Endothelial cell of umbilical vein (primary cell): ENCODE measurements at regions not wholly inside any gene's neighbourhood (a gene's known extent, or its start where the extent isn't known, plus 50 kb on each side); places are given as distances from the start of the nearest gene placed in this dataset.

ENCODE experiments used
- BruUV-seq: library from RNA; stranded (reverse); fragments of 400-500 nt; replicated peaks from 2 replicates; lab custom pipeline; 2021; lab: Mats Ljungman, UMichigan
- CTCF ChIA-PET: fragments of 300-600, 350-600 bp; sonication (Branson Sonifier 250); formaldehyde crosslinking; loops from one replicate; lab custom pipeline; 2021; ENCODE audit warnings: antibody characterized with exemption, inconsistent platforms; lab: Charles Lee
- POLR2A ChIA-PET: fragments of 300-600, 350-600 bp; sonication (Branson Sonifier 250); formaldehyde crosslinking; loops from one replicate; lab custom pipeline; 2021; ENCODE audit warnings: antibody characterized with exemption, inconsistent platforms; lab: Charles Lee
- DNase-seq: peaks from one replicate; pipeline ENCODE4 v3.0.0-alpha.2; 2011; ENCODE audit warnings: low read depth, low spot score
- FAIRE-seq: peaks from 2 replicates; lab custom pipeline; 2011; peaks lifted over from hg19 to GRCh38; lab: Jason Lieb, UNC
- H2AFZ ChIP-seq: 2 replicates; pipeline ENCODE4 v1.6.0; 2012; ENCODE audit warnings: low read depth, low read length, control low read depth, inconsistent platforms
- H3K27ac ChIP-seq: 2 replicates; pipeline ENCODE4 v1.5.1; 2011; ENCODE audit warnings: low read depth, mild to moderate bottlenecking, control low read depth, low read length, moderate library complexity; ENCODE audit not compliant: insufficient read depth
- H3K27me3 ChIP-seq, 2 experiments: 2 replicates each; pipeline versions ENCODE4 v1.6.0 to v1.6.1; 2011; ENCODE audit warnings: low read length in 2 of 2, mixed read lengths in 1 of 2; ENCODE audit not compliant: control insufficient read depth in 2 of 2, insufficient read depth in 2 of 2
- H3K36me3 ChIP-seq, 2 experiments: 2 replicates in 1 of 2; 3 replicates in 1 of 2; pipeline ENCODE4 v1.5.1; 2011; ENCODE audit warnings: low read length in 2 of 2, mild to moderate bottlenecking in 1 of 2, moderate library complexity in 1 of 2; ENCODE audit not compliant: control insufficient read depth in 2 of 2, insufficient read depth in 2 of 2; ENCODE audit errors: extremely low read depth in 1 of 2
- H3K4me1 ChIP-seq: 3 replicates; pipeline ENCODE4 v1.5.1; 2011; ENCODE audit warnings: mild to moderate bottlenecking, low read length; ENCODE audit not compliant: control insufficient read depth, insufficient read depth; ENCODE audit errors: extremely low read depth
- H3K4me2 ChIP-seq: 2 replicates; pipeline ENCODE4 v1.6.1; 2011; ENCODE audit warnings: low read length, control low read depth, mixed read lengths; ENCODE audit not compliant: insufficient read depth
- H3K4me3 ChIP-seq, 3 experiments: fragments of 200-600 bp in 1 of 3; sonication (generic), shearing (Covaris generic) in 1 of 3; replicated peaks in 1 of 3; 2 replicates each; pipeline ENCODE4 v1.5.1; 2011 to 2016; ENCODE audit warnings: control low read depth in 3 of 3, low read length in 3 of 3, mild to moderate bottlenecking in 2 of 3, inconsistent platforms in 1 of 3, low read depth in 1 of 3, moderate library complexity in 1 of 3; ENCODE audit not compliant: insufficient read depth in 1 of 3
- H3K79me2 ChIP-seq: 2 replicates; pipeline ENCODE4 v1.6.0; 2012; ENCODE audit warnings: low read length, inconsistent platforms; ENCODE audit not compliant: control insufficient read depth, insufficient read depth
- H3K9ac ChIP-seq: replicated peaks from 2 replicates; pipeline ENCODE3; 2011; ENCODE audit warnings: low read length, control low read depth; ENCODE audit not compliant: insufficient read depth; ENCODE audit errors: extremely low read depth
- H3K9me1 ChIP-seq: replicated peaks from 3 replicates; pipeline ENCODE4 v1.6.0; 2011; ENCODE audit warnings: mild to moderate bottlenecking, low read length; ENCODE audit not compliant: control insufficient read depth, insufficient read depth; ENCODE audit errors: extremely low read depth
- H3K9me3 ChIP-seq: replicated peaks from 2 replicates; pipeline ENCODE4 v1.5.1; 2012; ENCODE audit warnings: low read length, inconsistent platforms; ENCODE audit not compliant: control insufficient read depth, insufficient read depth
- H4K20me1 ChIP-seq: replicated peaks from 2 replicates; pipeline ENCODE3; 2011; ENCODE audit warnings: mild to moderate bottlenecking, low read length; ENCODE audit not compliant: control insufficient read depth, insufficient read depth; ENCODE audit errors: extremely low read depth
- EZH2 ChIP-seq: IDR thresholded peaks from 2 replicates; pipeline ENCODE4 v1.6.1; 2012; ENCODE audit warnings: borderline replicate concordance, low read depth, mild to moderate bottlenecking, moderate library complexity, low read length, inconsistent platforms; ENCODE audit not compliant: severe bottlenecking
- FOS ChIP-seq: IDR thresholded peaks from 2 replicates; pipeline ENCODE4 v1.6.1; 2011; ENCODE audit warnings: mild to moderate bottlenecking, low read length, moderate library complexity, borderline replicate concordance; ENCODE audit not compliant: insufficient read depth
- GATA2 ChIP-seq: IDR thresholded peaks from 2 replicates; pipeline ENCODE4 v1.7.0; 2011; ENCODE audit warnings: low read depth, mild to moderate bottlenecking, moderate library complexity, mixed read lengths, low read length; ENCODE audit not compliant: insufficient read length, insufficient read depth
- JUN ChIP-seq: IDR thresholded peaks from 2 replicates; pipeline ENCODE4 v1.6.1; 2011; ENCODE audit warnings: borderline replicate concordance, low read depth; ENCODE audit not compliant: insufficient read length, insufficient read depth
- MAX ChIP-seq: IDR thresholded peaks from 2 replicates; pipeline ENCODE4 v1.6.1; 2011; ENCODE audit not compliant: insufficient read depth, insufficient read length
- MYC ChIP-seq: IDR thresholded peaks from one replicate; pipeline ENCODE4 v1.6.1; 2011; ENCODE audit warnings: mild to moderate bottlenecking, low read depth, low read length
- POLR2A ChIP-seq: IDR thresholded peaks from 2 replicates; pipeline ENCODE4 v1.6.1; 2012; ENCODE audit warnings: low read depth, mild to moderate bottlenecking, control low read depth, low read length
- POLR2AphosphoS5 ChIP-seq: IDR thresholded peaks from 2 replicates; pipeline ENCODE4 v1.6.1; 2012; ENCODE audit warnings: low read depth, mild to moderate bottlenecking, control low read depth, low read length, moderate library complexity; ENCODE audit not compliant: insufficient read depth
- dilution Hi-C: fragments of 300-500 bp; cut with MboI; formaldehyde crosslinking; loops from one replicate; pipeline ENCODE4 v1.15.0; 2019; ENCODE audit warnings: low sequenced_read_pairs; ENCODE audit not compliant: extremely low pct_ligation_motif_present
- intact Hi-C: fragments of 100-400 bp; cut with micrococcal nuclease; formaldehyde crosslinking; loops from one replicate; pipeline ENCODE4 v1.10.0; 2022
- TF ChIP-seq, protein P1 (sequence below), 2 donors: IDR thresholded peaks; 1 replicate in 1 of 2; 2 replicates in 1 of 2; pipeline ENCODE4 v1.5.1; 2011; ENCODE audit warnings: low read length in 2 of 2, mild to moderate bottlenecking in 2 of 2, moderate library complexity in 2 of 2, control low read depth in 1 of 2, inconsistent platforms in 1 of 2, low read depth in 1 of 2; ENCODE audit not compliant: insufficient read depth in 1 of 2; ENCODE audit errors: extremely low read depth in 1 of 2

- no peaks in the 10 kb centered on the region for H3K9me1 ChIP-seq
- H3K4me3 ChIP-seq: no peak overlapping the region
- H3K4me2 ChIP-seq: no peak overlapping the region
- TF ChIP-seq MAX (no peak), POLR2A (no peak), MYC (no peak), FOS (no peak), EZH2 (no peak)
- DNase-seq: no peak
- dilution Hi-C loops (no loop called here), intact Hi-C loops (no loop called here)
- FAIRE-seq: no peak
- no peaks in the 10 kb centered on the region for H3K36me3 ChIP-seq
- no TSS peak for BruUV-seq
- H2AFZ ChIP-seq: peak overlapping the region; percentile 28
- ChIA-PET POLR2A (no interaction called here), CTCF (no interaction called here)
- H3K4me1 ChIP-seq: peaks cover 3% of the 10 kb centered on the region
- no peak overlapping the region for H3K9ac ChIP-seq
- H3K27me3 ChIP-seq: no peaks in the 10 kb centered on the region
- H3K9me3 ChIP-seq: no peaks in the 10 kb centered on the region
- no peak overlapping the region for H3K27ac ChIP-seq
- H4K20me1 ChIP-seq: no peaks in the 10 kb centered on the region
- no peaks in the 10 kb centered on the region for H3K79me2 ChIP-seq
Measured at GRCh38 chr6:80465513-80465912, 359.0 kb downstream of the BCKDHB start.

- Histone ChIP-seq H3K9ac (no peak overlapping the region), H3K27me3 (no peaks in the 10 kb centered on the region), H3K4me1 (peaks cover 7% of the 10 kb centered on the region), H3K79me2 (no peaks in the 10 kb centered on the region), H3K4me3 (no peak overlapping the region), H3K36me3 (no peaks in the 10 kb centered on the region), H3K9me1 (no peaks in the 10 kb centered on the region), H4K20me1 (no peaks in the 10 kb centered on the region), H3K27ac (no peak overlapping the region), H3K4me2 (no peak overlapping the region), H2AFZ (no peak overlapping the region), H3K9me3 (no peaks in the 10 kb centered on the region)
- ChIA-PET POLR2A (no interaction called here), CTCF (no interaction called here)
- no peak for TF ChIP-seq POLR2A
- no peak for TF ChIP-seq FOS
- TF ChIP-seq MAX: no peak
- TF ChIP-seq MYC: no peak
- no peak for TF ChIP-seq GATA2
- no peak for TF ChIP-seq JUN
- TF ChIP-seq, protein P1, sequence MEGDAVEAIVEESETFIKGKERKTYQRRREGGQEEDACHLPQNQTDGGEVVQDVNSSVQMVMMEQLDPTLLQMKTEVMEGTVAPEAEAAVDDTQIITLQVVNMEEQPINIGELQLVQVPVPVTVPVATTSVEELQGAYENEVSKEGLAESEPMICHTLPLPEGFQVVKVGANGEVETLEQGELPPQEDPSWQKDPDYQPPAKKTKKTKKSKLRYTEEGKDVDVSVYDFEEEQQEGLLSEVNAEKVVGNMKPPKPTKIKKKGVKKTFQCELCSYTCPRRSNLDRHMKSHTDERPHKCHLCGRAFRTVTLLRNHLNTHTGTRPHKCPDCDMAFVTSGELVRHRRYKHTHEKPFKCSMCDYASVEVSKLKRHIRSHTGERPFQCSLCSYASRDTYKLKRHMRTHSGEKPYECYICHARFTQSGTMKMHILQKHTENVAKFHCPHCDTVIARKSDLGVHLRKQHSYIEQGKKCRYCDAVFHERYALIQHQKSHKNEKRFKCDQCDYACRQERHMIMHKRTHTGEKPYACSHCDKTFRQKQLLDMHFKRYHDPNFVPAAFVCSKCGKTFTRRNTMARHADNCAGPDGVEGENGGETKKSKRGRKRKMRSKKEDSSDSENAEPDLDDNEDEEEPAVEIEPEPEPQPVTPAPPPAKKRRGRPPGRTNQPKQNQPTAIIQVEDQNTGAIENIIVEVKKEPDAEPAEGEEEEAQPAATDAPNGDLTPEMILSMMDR (IDR thresholded peaks at IDR 0.05; ENCODE audit: extremely low read depth in 1 of 2, insufficient read depth in 1 of 2, low read depth in 1 of 2, low read length in 2 of 2): no peak
- no peak for TF ChIP-seq POLR2AphosphoS5
- TF ChIP-seq EZH2: no peak
- DNase-seq: no peak
- dilution Hi-C loops (no loop called here), intact Hi-C loops (no loop called here)
- FAIRE-seq: no peak
- BruUV-seq: no TSS peak
Measured at GRCh38 chr6:80464901-80465300, 358.4 kb downstream of the BCKDHB start.
